Lung (tissue), 11 donors: ENCODE measurements at regions not wholly inside any gene's neighbourhood (a gene's known extent, or its start where the extent isn't known, plus 50 kb on each side); places are given as distances from the start of the nearest gene placed in this dataset.

Experiments used
- ATAC-seq: fragments of 200-7000 bp; cut with Tn5 transposase; one replicate; pipeline ENCODE4 v1.9.1; 2020; ENCODE audit warnings: moderate number of reproducible peaks; ENCODE audit not compliant: insufficient read depth, low FRiP score
- DNase-seq, 3 donors: peaks; one replicate each; pipeline ENCODE4 v3.0.0-alpha.2; 2013 to 2017
- H3K27ac ChIP-seq, 2 donors: one replicate each; pipeline ENCODE4 v1.5.1; 2013; ENCODE audit warnings: mild to moderate bottlenecking in 2 of 2, moderate library complexity in 2 of 2, control low read depth in 1 of 2, inconsistent platforms in 1 of 2, low read depth in 1 of 2, low read length in 1 of 2
- H3K27me3 ChIP-seq, 3 donors: one replicate each; pipeline ENCODE4 v1.5.1; 2013; ENCODE audit warnings: low read length in 2 of 3; ENCODE audit not compliant: control insufficient read depth in 3 of 3, insufficient read depth in 3 of 3
- H3K36me3 ChIP-seq, 4 donors: one replicate each; pipeline ENCODE4 v1.5.1; 2013; ENCODE audit warnings: low read length in 4 of 4, mild to moderate bottlenecking in 1 of 4, moderate library complexity in 1 of 4; ENCODE audit not compliant: control insufficient read depth in 4 of 4, insufficient read depth in 4 of 4
- H3K4me1 ChIP-seq, 5 donors: one replicate each; pipeline ENCODE4 v1.5.1; 2013; ENCODE audit warnings: low read length in 5 of 5, mild to moderate bottlenecking in 2 of 5, moderate library complexity in 1 of 5; ENCODE audit not compliant: control insufficient read depth in 5 of 5, insufficient read depth in 5 of 5
- H3K4me3 ChIP-seq: one replicate; pipeline ENCODE4 v1.5.1; 2013; ENCODE audit warnings: mild to moderate bottlenecking, control low read depth, moderate library complexity
- H3K9ac ChIP-seq, 2 donors: one replicate each; pipeline ENCODE4 v1.5.1; 2013; ENCODE audit warnings: low read length in 2 of 2, control low read depth in 1 of 2; ENCODE audit not compliant: insufficient read depth in 1 of 2
- H3K9me3 ChIP-seq, 4 donors: one replicate each; pipeline ENCODE4 v1.5.1; 2013; ENCODE audit warnings: low read length in 3 of 4, mild to moderate bottlenecking in 1 of 4, moderate library complexity in 1 of 4; ENCODE audit not compliant: control insufficient read depth in 4 of 4, insufficient read depth in 3 of 4
- CTCF ChIP-seq: IDR thresholded peaks from 2 replicates; pipeline ENCODE4 v1.5.1; 2012; ENCODE audit warnings: mild to moderate bottlenecking; ENCODE audit errors: control extremely low read depth, extremely low read depth
- WGBS, 2 donors: extraction: QIAGEN DNeasy Blood & Tissue Kit; methylation state at CpG; one replicate each; pipeline ENCODE4 v1.1.7; 2013; 5-methylcytosine and 5-hydroxymethylcytosine counted together
- donor health status: control.
- donor health status: control.
- donor health status: Bipolar disorder and iron deficiency.
- donor health status: healthy.
- donor health status: DM: yes; HTN: yes; CAD: no.

- H3K4me3 ChIP-seq: no peak overlapping the region
- TF ChIP-seq CTCF: no peak
- H3K9me3 ChIP-seq: no peaks in the 10 kb centered on the region
- H3K27me3 ChIP-seq: no peaks in the 10 kb centered on the region
- peaks cover 0 to 6% (median 0%) of the 10 kb centered on the region in 5 donors for H3K4me1 ChIP-seq
- no peaks in the 10 kb centered on the region for H3K36me3 ChIP-seq
- H3K9ac ChIP-seq: no peak overlapping the region
- no peak overlapping the region for H3K27ac ChIP-seq
- 82 to 87% methylated on average over 4 of the region's 4 CpGs for WGBS, 2 donors
- no peak for ATAC-seq
- peak in 2 of 3 donors; percentile 67 to 81 for DNase-seq
These were observed 235.7 kb upstream of the HAND2 start for GRCh38 chr4:173765751-173766150.

GRCh38 chr4:173763389-173763788, 233.4 kb upstream of the HAND2 start:
- 84 to 89% methylated on average over 4 of the region's 4 CpGs for WGBS, 2 donors
- H3K9me3 ChIP-seq: no peaks in the 10 kb centered on the region

GRCh38 chr4:173761938-173762337, 231.9 kb upstream of the HAND2 start:
- no peak overlapping the region for H3K9ac ChIP-seq

More at GRCh38 chr4:173763389-173763788, 233.4 kb upstream of the HAND2 start:
- no peak overlapping the region for H3K4me3 ChIP-seq
- H3K27ac ChIP-seq: no peak overlapping the region
- no peak overlapping the region for H3K9ac ChIP-seq
- no peak for ATAC-seq
- DNase-seq: no peak
- H3K27me3 ChIP-seq: no peaks in the 10 kb centered on the region
- no peak for TF ChIP-seq CTCF
- H3K4me1 ChIP-seq: peaks cover 0 to 17% (median 2%) of the 10 kb centered on the region in 5 donors
- H3K36me3 ChIP-seq: no peaks in the 10 kb centered on the region

More at GRCh38 chr4:173761938-173762337, 231.9 kb upstream of the HAND2 start:
- DNase-seq (no peak), ATAC-seq (no peak)
- no peaks in the 10 kb centered on the region for H3K9me3 ChIP-seq
- H3K4me3 ChIP-seq: no peak overlapping the region
- H3K27ac ChIP-seq: no peak overlapping the region
- WGBS, 2 donors: 73 to 76% methylated on average over 5 of the region's 5 CpGs
- no peaks in the 10 kb centered on the region for H3K36me3 ChIP-seq
- no peak for TF ChIP-seq CTCF
- peaks cover 0 to 24% (median 5%) of the 10 kb centered on the region in 5 donors for H3K4me1 ChIP-seq
- no peaks in the 10 kb centered on the region for H3K27me3 ChIP-seq
